Trophoblast cell (in vitro differentiated cells and primary cell): ENCODE measurements at regions not wholly inside any gene's neighbourhood (a gene's known extent, or its start where the extent isn't known, plus 50 kb on each side); places are given as distances from the start of the nearest gene placed in this dataset.
"Not testable (repeated sequence)": the region's sequence is repeated elsewhere in the genome, so short reads cannot be mapped to it uniquely, and the experiment has no call there.

Source experiments
- DNase-seq, 2 donors: peaks; one replicate each; pipeline ENCODE4 v3.0.0-alpha.2; 2016
- H2AFZ ChIP-seq: 2 replicates; pipeline ENCODE4 v1.6.1; 2013; ENCODE audit warnings: low read length, moderate library complexity, mild to moderate bottlenecking; ENCODE audit not compliant: insufficient read depth, poor library complexity
- H2AK5ac ChIP-seq: 2 replicates; pipeline ENCODE4 v1.6.1; 2013; ENCODE audit warnings: mild to moderate bottlenecking, low read length
- H2BK120ac ChIP-seq: 2 replicates; pipeline ENCODE4 v1.6.1; 2013; ENCODE audit warnings: low read length, mild to moderate bottlenecking, moderate library complexity; ENCODE audit not compliant: insufficient read depth, poor library complexity
- H2BK12ac ChIP-seq: 2 replicates; pipeline ENCODE4 v1.6.1; 2013; ENCODE audit warnings: mild to moderate bottlenecking, low read length, moderate library complexity
- H2BK5ac ChIP-seq: 2 replicates; pipeline ENCODE4 v1.6.1; 2013; ENCODE audit warnings: low read length, low read depth, moderate library complexity, mild to moderate bottlenecking; ENCODE audit not compliant: poor library complexity
- H3K14ac ChIP-seq: 2 replicates; pipeline ENCODE4 v1.6.1; 2013; ENCODE audit warnings: mild to moderate bottlenecking, low read length
- H3K18ac ChIP-seq: 2 replicates; pipeline ENCODE4 v1.6.1; 2013; ENCODE audit warnings: mild to moderate bottlenecking, low read length
- H3K23ac ChIP-seq: 2 replicates; pipeline ENCODE4 v1.6.1; 2013; ENCODE audit warnings: low read length
- H3K27ac ChIP-seq: 2 replicates; pipeline ENCODE4 v1.5.1; 2013; ENCODE audit warnings: low read depth, mild to moderate bottlenecking, inconsistent platforms, low read length, moderate library complexity
- H3K27me3 ChIP-seq: 2 replicates; pipeline ENCODE4 v1.6.1; 2013; ENCODE audit warnings: inconsistent platforms, mild to moderate bottlenecking, low read length, moderate library complexity; ENCODE audit not compliant: insufficient read depth
- H3K36me3 ChIP-seq, 2 experiments: 1 replicate in 1 of 2; 2 replicates in 1 of 2; pipeline ENCODE4 v1.6.1; 2013; ENCODE audit warnings: low read length in 2 of 2, mild to moderate bottlenecking in 2 of 2, moderate library complexity in 1 of 2; ENCODE audit not compliant: insufficient read depth in 2 of 2, control insufficient read depth in 1 of 2
- H3K4ac ChIP-seq: 2 replicates; pipeline ENCODE4 v1.6.1; 2013; ENCODE audit warnings: low read depth, mild to moderate bottlenecking, low read length, moderate library complexity
- H3K4me1 ChIP-seq, 2 experiments: 1 replicate in 1 of 2; 2 replicates in 1 of 2; pipeline ENCODE4 v1.6.1; 2013; ENCODE audit warnings: low read length in 2 of 2, mild to moderate bottlenecking in 2 of 2, moderate library complexity in 1 of 2; ENCODE audit not compliant: insufficient read depth in 2 of 2, control insufficient read depth in 1 of 2
- H3K4me2 ChIP-seq: 2 replicates; pipeline ENCODE4 v1.6.1; 2013; ENCODE audit warnings: inconsistent platforms, mild to moderate bottlenecking, low read length, moderate library complexity
- H3K4me3 ChIP-seq: 2 replicates; pipeline ENCODE4 v1.5.1; 2013; ENCODE audit warnings: mild to moderate bottlenecking, low read depth, low read length, inconsistent platforms
- H3K79me1 ChIP-seq: one replicate; pipeline ENCODE4 v1.6.1; 2013; ENCODE audit warnings: low read length
- H3K79me2 ChIP-seq: 2 replicates; pipeline ENCODE4 v1.6.1; 2013; ENCODE audit warnings: low read length, mild to moderate bottlenecking; ENCODE audit not compliant: control insufficient read depth, insufficient read depth, poor library complexity
- H3K9ac ChIP-seq: 2 replicates; pipeline ENCODE4 v1.6.1; 2013; ENCODE audit warnings: mild to moderate bottlenecking, low read length
- H3K9me3 ChIP-seq: 2 replicates; pipeline ENCODE4 v1.6.1; 2013; ENCODE audit warnings: low read depth, mild to moderate bottlenecking, control low read depth, inconsistent platforms, low read length; ENCODE audit not compliant: insufficient read depth
- H4K12ac ChIP-seq: 2 replicates; pipeline ENCODE4 v1.6.1; 2013; ENCODE audit warnings: low read depth, mild to moderate bottlenecking, low read length, moderate library complexity
- H4K8ac ChIP-seq: 2 replicates; pipeline ENCODE4 v1.6.1; 2013; ENCODE audit warnings: low read depth, mild to moderate bottlenecking, low read length, moderate library complexity
- H4K91ac ChIP-seq: one replicate; pipeline ENCODE4 v1.6.1; 2013; ENCODE audit warnings: low read depth, mild to moderate bottlenecking, low read length, moderate library complexity
- WGBS: extraction: QIAGEN DNeasy Blood & Tissue Kit; methylation state at CpG from one replicate; pipeline ENCODE4 v1.1.7; 2013; ENCODE audit warnings: missing lambda C conversion rate; ENCODE audit not compliant: insufficient read length, insufficient coverage; ENCODE audit errors: extremely low coverage; 5-methylcytosine and 5-hydroxymethylcytosine counted together

DNA sequence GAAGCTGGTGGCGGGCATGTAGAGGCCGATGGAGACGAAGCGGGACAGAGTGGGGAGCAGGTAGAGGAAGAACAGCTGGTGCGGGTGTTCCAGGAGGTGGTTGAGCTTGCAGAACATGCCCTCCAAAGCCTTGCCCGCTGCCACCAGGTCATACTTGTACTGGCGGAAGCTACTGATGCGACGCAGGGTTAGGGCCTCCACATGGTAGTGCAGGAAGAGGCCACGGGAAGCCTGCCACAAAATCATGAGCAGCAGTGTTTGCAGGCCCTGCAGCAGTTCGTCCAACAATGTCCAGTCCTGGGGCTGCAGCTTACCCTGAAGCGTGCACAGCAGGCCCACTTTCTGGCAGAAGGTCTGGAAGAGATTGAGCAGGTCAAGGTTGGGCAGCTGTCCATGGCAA, 85.6 kb downstream of the LIMS4 start:
- H2BK12ac ChIP-seq, H3K18ac ChIP-seq, H3K4me3 ChIP-seq, H3K27me3 ChIP-seq, H3K14ac ChIP-seq, H3K9me3 ChIP-seq, H3K23ac ChIP-seq, H4K12ac ChIP-seq, H2AFZ ChIP-seq, H3K4me1 ChIP-seq, H4K91ac ChIP-seq, H2AK5ac ChIP-seq, DNase-seq, H2BK120ac ChIP-seq, H3K79me1 ChIP-seq, H2BK5ac ChIP-seq, H3K79me2 ChIP-seq, H3K9ac ChIP-seq, H3K4ac ChIP-seq, H3K4me2 ChIP-seq, H3K36me3 ChIP-seq, H4K8ac ChIP-seq, H3K27ac ChIP-seq: not testable (repeated sequence)
- no CpG with 5 or more reads among the region's 12 CpGs for WGBS

DNA sequence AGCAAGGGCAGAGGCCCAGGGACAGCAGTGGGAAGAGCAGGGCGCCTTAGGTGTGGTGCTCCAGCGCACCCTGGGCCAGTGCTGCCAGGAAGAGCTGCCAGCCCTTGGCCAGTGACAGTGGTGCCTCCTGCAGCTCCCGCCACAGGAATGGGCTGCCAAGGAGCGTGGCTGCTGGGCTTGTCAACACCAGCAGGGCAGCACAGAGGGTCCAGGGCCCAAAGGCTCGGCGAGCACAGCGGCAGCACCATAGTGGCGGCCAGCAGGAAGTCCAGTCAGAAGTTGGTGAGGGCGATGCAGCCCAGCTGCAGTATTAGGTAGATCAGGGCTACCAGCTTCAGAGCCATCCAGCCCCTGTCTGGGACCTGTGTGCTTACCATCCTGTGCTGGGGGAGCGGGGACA, 86.1 kb downstream of the LIMS4 start:
- H3K79me2 ChIP-seq, H2AFZ ChIP-seq, H3K18ac ChIP-seq, DNase-seq, H2BK5ac ChIP-seq, H3K36me3 ChIP-seq, H2BK12ac ChIP-seq, H2AK5ac ChIP-seq, H3K4me1 ChIP-seq, H3K9me3 ChIP-seq, H3K27ac ChIP-seq, H2BK120ac ChIP-seq, H3K4me2 ChIP-seq, H3K79me1 ChIP-seq, H3K14ac ChIP-seq, H3K23ac ChIP-seq, H3K9ac ChIP-seq, H4K91ac ChIP-seq, H3K27me3 ChIP-seq, H4K12ac ChIP-seq, H3K4ac ChIP-seq, H3K4me3 ChIP-seq, H4K8ac ChIP-seq: not testable (repeated sequence)
- WGBS, result no CpG with 5 or more reads among the region's 10 CpGs

DNA sequence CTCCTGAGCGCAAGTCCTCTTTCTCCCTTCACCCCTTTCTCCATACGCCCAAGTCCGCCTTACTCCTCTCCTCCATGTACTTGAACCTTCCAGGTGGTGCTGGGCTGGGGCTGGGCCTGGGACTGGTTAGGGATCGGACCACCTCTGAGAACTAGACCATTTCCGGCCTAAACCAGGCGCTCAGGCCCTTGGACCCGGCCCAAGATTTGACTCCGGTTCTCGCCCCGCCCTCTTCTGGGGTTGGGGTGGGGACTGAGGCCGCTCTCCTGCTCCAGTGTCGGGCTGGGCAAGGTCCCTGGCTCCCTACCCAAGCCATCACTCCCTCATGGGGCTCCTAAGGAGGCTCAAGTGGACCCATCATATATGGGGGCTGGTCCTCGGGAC, 87.9 kb downstream of the LIMS4 start:
- not testable (repeated sequence) for H3K18ac ChIP-seq, H2BK120ac ChIP-seq, H3K79me2 ChIP-seq, H3K9me3 ChIP-seq, H3K36me3 ChIP-seq, H3K4me2 ChIP-seq, DNase-seq, H3K14ac ChIP-seq, H3K4ac ChIP-seq, H3K79me1 ChIP-seq, H2BK5ac ChIP-seq, H3K4me3 ChIP-seq, H4K12ac ChIP-seq, H3K4me1 ChIP-seq, H3K9ac ChIP-seq, H2BK12ac ChIP-seq, H2AK5ac ChIP-seq, H3K27ac ChIP-seq, H2AFZ ChIP-seq, H4K8ac ChIP-seq, H3K23ac ChIP-seq, H4K91ac ChIP-seq, H3K27me3 ChIP-seq
- no CpG with 5 or more reads among the region's 13 CpGs for WGBS

DNA sequence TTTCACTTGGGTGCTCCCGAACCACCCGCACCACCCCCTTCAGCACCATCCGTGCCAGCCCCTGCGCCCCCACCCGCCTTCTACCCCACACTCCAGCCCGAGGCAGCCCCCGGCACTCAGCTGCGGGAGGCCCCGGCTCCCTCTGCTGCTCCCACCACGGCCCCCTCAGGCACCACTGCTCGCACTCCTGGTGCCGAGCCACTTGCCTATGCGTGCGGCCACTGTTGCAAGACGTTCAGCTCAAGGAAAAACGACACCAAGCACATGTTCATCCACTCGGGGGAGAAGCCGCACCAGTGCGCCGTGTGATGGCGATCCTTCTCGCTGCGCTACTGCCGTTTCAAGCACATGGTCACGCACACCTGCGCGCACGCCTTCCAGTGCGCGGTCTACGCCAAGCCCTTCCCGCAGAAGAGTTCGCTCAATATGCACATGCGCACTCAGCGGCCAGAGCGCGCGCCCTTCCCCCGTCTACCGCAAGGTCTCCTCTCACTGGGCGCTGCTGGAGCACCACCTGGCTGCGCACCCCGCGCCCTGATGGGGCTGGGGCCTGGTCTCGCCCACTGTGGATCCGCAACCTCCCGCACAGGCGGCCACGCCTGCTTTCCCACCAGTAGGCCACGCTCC, 88.4 kb downstream of the LIMS4 start:
- no CpG with 5 or more reads among the region's 50 CpGs for WGBS
- not testable (repeated sequence) for H3K27me3 ChIP-seq, H3K27ac ChIP-seq, H3K36me3 ChIP-seq, DNase-seq, H3K4me1 ChIP-seq, H3K23ac ChIP-seq, H3K14ac ChIP-seq, H4K8ac ChIP-seq, H2AK5ac ChIP-seq, H4K91ac ChIP-seq, H3K9me3 ChIP-seq, H4K12ac ChIP-seq, H3K4me3 ChIP-seq, H3K18ac ChIP-seq, H3K4ac ChIP-seq, H3K4me2 ChIP-seq, H3K79me2 ChIP-seq, H2BK12ac ChIP-seq, H3K79me1 ChIP-seq, H2BK5ac ChIP-seq, H2BK120ac ChIP-seq, H3K9ac ChIP-seq, H2AFZ ChIP-seq
